Memory B cell (primary cell): ENCODE measurements at regions not wholly inside any gene's neighbourhood (a gene's known extent, or its start where the extent isn't known, plus 50 kb on each side); places are given as distances from the start of the nearest gene placed in this dataset.

Experiments used
- ATAC-seq: fragments of 150-1000 bp; cut with Tn5 transposase; 2 replicates; pipeline ENCODE4 v1.10.0; 2021; ENCODE audit warnings: low read depth, mild to moderate bottlenecking, moderate library complexity
- DNase-seq, 2 donors: peaks; one replicate each; pipeline ENCODE4 v3.0.0; 2022; ENCODE audit warnings: low spot score in 2 of 2
- H3K27ac Mint-ChIP-seq: one replicate; pipeline ENCODE4 v1.8.0; 2022; ENCODE audit warnings: mild to moderate bottlenecking, moderate library complexity, mixed read lengths
- H3K27me3 Mint-ChIP-seq: one replicate; pipeline ENCODE4 v1.8.0; 2022; ENCODE audit warnings: mixed read lengths
- H3K36me3 Mint-ChIP-seq: one replicate; pipeline ENCODE4 v1.8.0; 2022; ENCODE audit warnings: mild to moderate bottlenecking, mixed read lengths
- H3K4me1 Mint-ChIP-seq: one replicate; pipeline ENCODE4 v1.8.0; 2022; ENCODE audit warnings: mixed read lengths
- H3K4me3 Mint-ChIP-seq: one replicate; pipeline ENCODE4 v1.8.0; 2022; ENCODE audit warnings: mild to moderate bottlenecking, moderate library complexity, mixed read lengths
- H3K9me3 Mint-ChIP-seq: one replicate; pipeline ENCODE4 v1.8.0; 2022; ENCODE audit warnings: mixed read lengths

DNA sequence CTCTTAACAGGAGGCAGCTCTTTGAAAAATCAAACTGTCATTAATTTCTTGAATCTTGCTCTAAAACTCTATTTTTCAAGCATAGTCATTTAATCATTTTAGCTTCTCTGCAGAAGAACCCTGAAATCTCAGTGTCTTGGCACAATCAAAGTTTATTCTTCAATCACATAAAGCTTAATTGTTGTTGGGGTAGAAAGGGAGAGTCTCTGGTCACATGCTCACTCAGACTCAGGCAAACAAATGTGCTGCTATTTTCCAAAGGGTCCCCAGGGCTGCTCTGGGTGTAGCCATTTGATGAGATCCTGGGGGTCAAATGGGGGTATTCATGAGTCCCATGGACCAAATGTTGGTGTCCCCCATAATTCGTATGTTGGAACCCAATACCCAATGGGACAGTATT, 114.8 kb downstream of the MSX2 start:
- no peak overlapping the region for H3K4me3 Mint-ChIP-seq
- no peaks in the 10 kb centered on the region for H3K36me3 Mint-ChIP-seq
- H3K27ac Mint-ChIP-seq: no peak overlapping the region
- H3K9me3 Mint-ChIP-seq: peaks cover 3% of the 10 kb centered on the region
- peaks cover 9% of the 10 kb centered on the region for H3K27me3 Mint-ChIP-seq
- no peak for DNase-seq
- no peak for ATAC-seq
- H3K4me1 Mint-ChIP-seq: no peaks in the 10 kb centered on the region

DNA sequence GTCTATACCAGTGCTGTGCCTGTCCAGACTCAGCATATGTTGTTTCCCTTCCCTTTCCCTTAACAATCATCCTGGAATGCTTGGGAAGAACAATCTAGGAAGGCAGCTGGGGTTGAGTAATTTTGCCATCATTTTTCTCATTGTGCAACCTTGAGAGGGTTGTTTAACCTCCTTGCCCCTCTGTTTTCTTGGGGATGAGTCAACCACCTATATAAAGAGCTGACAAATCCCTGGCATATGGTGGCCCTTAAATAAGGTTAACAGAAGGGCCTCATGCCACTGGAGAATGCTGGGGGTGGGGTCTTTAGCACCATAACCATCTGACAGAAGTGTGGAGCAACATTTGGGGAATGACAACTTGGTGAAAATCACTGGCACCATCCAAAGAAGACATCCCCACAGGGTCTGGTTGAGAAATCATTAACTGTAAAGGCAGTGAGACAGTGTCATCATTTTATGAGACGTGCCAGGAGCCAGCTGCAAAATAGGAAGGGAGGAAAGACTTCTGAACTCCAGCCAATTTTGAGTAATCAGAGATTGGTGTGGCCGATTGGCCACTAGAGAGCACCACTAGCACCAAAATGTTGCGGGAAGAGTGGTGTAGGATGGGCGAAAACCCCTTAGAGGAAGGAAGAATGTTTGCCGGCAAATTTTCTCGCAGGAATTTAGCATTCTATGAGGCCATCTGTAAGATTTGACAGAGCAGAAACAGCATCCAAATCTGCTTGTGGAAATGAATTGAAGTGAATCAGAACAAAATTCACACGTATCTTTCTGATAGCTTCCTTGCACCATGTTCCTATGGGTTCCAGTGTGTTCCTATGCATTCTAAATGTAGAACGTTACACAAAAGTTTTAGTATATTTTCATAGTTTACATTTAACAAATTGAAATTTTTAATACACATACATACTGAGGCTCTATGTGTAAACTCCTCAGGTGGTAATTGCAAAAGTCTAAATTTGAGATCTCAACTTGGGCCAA, 113.8 kb downstream of the MSX2 start:
- Mint-ChIP-seq H3K27ac (no peak overlapping the region), H3K9me3 (peaks cover 5% of the 10 kb centered on the region), H3K27me3 (peaks cover 9% of the 10 kb centered on the region), H3K4me3 (no peak overlapping the region), H3K36me3 (no peaks in the 10 kb centered on the region), H3K4me1 (no peaks in the 10 kb centered on the region)
- no peak for ATAC-seq
- DNase-seq: no peak

DNA sequence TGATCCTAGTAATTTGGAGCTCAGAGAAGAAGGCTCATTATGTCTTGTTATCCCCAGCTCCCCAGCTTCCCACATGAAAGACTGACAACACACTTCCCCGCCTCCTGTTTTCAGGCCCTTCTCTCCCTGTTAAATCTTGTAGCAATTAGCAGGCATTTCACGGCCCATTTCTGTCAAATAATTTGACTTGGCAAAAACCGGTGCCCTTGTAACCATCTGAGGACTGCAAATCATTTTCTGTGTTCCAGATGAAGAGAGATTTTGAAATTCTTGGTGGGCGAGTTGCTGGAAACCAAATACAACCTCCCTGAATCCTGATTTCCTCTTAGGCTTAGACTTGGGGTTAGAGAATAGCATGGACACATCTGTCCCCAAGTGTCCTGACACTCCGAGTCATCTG, 109.7 kb downstream of the MSX2 start:
- no peak for DNase-seq
- H3K27me3 Mint-ChIP-seq: peaks cover 4% of the 10 kb centered on the region
- H3K4me1 Mint-ChIP-seq: no peaks in the 10 kb centered on the region
- H3K9me3 Mint-ChIP-seq: peaks cover 5% of the 10 kb centered on the region
- no peak for ATAC-seq
- H3K27ac Mint-ChIP-seq: no peak overlapping the region
- H3K4me3 Mint-ChIP-seq: no peak overlapping the region
- no peaks in the 10 kb centered on the region for H3K36me3 Mint-ChIP-seq

DNA sequence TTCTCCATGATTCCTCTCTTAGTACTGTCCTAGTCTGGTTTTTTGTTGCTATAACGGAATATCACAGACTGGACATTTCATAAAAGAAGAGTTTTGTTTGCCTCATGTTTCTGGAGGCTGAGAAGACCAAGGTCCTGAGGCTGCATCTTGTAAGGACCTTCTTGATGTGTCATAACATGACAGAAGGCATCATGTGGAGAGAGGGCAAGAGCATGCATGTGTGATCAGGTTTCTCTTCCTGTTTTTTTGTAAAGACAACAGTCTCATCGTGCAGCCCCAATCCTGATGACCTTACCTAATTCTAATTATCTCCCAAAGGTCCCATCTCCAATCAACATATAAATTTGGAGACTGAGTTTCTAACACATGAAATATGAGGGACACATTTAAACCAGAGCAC, 108.4 kb downstream of the MSX2 start:
- Mint-ChIP-seq H3K4me1 (no peaks in the 10 kb centered on the region), H3K36me3 (no peaks in the 10 kb centered on the region), H3K27ac (no peak overlapping the region), H3K9me3 (peaks cover 5% of the 10 kb centered on the region), H3K27me3 (peaks cover 4% of the 10 kb centered on the region), H3K4me3 (no peak overlapping the region)
- DNase-seq: no peak
- no peak for ATAC-seq

DNA sequence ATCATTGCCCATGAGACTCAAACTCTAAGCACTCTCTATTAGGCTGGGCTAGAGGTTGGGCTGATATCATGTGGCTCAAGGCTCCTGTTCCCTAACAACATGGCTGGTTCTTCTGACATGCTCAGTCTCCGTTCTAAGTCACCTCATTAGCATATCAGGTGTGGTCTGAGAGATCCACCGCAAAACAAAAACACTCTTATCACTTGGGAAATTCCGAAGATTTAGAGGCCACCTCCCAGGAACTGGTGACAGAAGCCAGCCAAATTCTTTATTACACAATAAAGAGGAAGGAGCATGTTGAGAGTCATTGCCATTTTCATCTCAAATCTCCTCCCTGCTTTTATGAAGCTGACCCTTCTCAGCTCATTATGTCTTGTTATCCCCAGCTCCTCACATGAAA, 107.6 kb downstream of the MSX2 start:
- Mint-ChIP-seq H3K4me3 (no peak overlapping the region), H3K36me3 (no peaks in the 10 kb centered on the region), H3K9me3 (peaks cover 5% of the 10 kb centered on the region), H3K4me1 (no peaks in the 10 kb centered on the region), H3K27ac (no peak overlapping the region), H3K27me3 (peaks cover 4% of the 10 kb centered on the region)
- DNase-seq: no peak
- ATAC-seq: no peak

DNA sequence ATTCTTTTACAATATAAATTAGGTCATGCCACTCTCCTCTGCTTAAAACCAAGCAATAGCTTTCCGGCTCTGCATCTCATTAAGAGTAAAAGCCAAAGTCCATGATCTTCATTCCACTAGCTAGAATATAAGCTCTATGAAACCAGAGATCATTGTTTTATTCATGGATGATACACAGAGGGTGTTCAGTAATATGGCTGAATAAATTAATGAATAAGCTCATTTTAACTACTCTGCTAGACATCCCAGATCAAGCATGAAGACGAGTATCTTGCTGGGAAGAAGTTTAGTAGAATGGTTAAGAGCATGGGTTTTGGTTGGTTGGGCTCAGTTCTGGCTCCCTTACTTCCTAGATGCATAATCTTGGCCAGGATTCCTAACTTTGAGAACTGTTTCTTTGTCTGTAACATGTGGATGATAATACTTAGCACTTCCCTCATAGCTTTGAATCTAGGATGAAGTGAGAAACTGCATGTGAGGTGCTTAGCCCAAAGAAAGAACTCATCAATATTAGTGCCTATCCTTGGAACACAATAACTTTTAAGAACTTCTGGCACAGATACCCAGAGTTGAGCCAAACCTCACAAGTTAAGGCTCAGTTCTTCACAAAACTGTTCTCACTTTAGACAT, 106.8 kb downstream of the MSX2 start:
- Mint-ChIP-seq H3K4me3 (no peak overlapping the region), H3K27ac (no peak overlapping the region), H3K27me3 (peaks cover 4% of the 10 kb centered on the region), H3K9me3 (peaks cover 5% of the 10 kb centered on the region), H3K4me1 (no peaks in the 10 kb centered on the region), H3K36me3 (no peaks in the 10 kb centered on the region)
- DNase-seq (no peak), ATAC-seq (no peak)

DNA sequence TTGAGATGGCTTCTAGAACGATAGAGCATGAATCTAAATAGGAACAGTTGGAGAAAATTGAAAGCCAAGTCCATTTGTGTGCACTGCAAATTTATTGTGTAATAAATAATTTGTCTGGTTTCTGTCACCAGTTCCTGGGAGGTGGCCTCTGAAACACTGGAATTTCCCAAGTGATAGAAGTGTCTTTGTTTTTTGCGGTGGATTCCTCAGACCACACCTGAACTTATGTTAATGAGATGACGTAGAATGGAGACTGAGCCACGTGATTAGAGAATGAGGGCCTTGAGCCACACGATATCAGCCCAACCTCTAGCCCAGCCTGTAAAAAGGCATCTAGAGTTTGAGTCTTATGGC, 105.1 kb downstream of the MSX2 start:
- H3K4me1 Mint-ChIP-seq: no peaks in the 10 kb centered on the region
- no peak for DNase-seq
- no peak overlapping the region for H3K4me3 Mint-ChIP-seq
- H3K27ac Mint-ChIP-seq: no peak overlapping the region
- peaks cover 1% of the 10 kb centered on the region for H3K27me3 Mint-ChIP-seq
- H3K36me3 Mint-ChIP-seq: no peaks in the 10 kb centered on the region
- H3K9me3 Mint-ChIP-seq: peaks cover 3% of the 10 kb centered on the region
- ATAC-seq: no peak

DNA sequence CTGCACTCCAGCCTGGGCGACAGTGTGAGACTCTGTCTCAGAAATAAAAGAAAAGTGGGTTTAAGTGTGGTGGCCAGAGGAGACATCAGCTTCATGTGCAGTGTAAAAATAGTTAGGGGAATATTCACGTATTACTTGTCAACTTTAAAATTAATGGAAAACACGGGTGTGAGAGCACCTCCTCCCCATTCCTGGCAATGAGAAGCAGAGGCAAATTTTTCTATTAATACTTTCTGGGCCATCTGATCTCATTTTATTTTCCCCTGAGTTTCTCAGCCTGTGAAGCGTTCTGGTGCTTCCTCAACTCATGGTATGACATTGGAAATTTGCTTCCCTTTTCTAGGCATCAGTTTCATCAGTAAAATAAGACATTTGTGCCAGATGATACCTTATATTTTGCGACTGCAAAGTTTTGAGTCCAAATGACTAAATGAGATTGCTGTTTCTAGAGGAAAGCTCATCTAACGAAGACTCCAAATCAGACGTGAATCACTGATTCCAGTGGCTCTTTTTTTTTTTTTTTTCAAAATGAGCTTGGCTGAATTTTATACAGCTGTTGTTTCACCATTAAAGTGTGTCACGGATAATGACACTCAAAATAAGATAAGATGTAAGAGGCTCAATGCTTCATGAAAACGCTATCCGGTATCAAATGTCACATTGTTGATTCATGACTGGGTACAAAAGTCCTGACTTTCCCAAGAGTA, 104.6 kb downstream of the MSX2 start:
- DNase-seq: no peak
- Mint-ChIP-seq H3K27me3 (no peaks in the 10 kb centered on the region), H3K4me1 (no peaks in the 10 kb centered on the region), H3K4me3 (no peak overlapping the region), H3K9me3 (peaks cover 3% of the 10 kb centered on the region), H3K36me3 (no peaks in the 10 kb centered on the region), H3K27ac (no peak overlapping the region)
- no peak for ATAC-seq

DNA sequence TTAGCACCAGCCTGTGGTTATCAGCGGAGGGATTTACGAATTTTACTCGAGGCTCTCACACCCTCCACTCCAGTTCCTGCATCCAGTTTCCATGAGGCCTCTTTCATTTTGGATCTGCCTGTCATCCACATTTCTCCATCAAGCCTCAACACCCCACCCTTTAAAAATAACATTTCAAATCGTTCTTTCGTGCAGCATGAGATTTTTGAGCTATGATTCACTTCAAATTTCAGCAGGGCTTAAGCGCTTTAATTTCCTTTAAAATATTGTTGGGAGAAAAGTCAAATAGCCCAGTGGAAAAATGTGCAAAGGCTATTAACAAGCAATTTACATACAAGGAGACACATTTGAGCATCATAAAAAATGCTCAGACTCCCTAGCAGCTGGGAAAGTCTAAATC, 103.2 kb downstream of the MSX2 start:
- no peak for ATAC-seq
- Mint-ChIP-seq H3K4me3 (no peak overlapping the region), H3K4me1 (no peaks in the 10 kb centered on the region), H3K36me3 (no peaks in the 10 kb centered on the region), H3K27ac (no peak overlapping the region), H3K9me3 (no peaks in the 10 kb centered on the region), H3K27me3 (no peaks in the 10 kb centered on the region)
- DNase-seq: no peak

DNA sequence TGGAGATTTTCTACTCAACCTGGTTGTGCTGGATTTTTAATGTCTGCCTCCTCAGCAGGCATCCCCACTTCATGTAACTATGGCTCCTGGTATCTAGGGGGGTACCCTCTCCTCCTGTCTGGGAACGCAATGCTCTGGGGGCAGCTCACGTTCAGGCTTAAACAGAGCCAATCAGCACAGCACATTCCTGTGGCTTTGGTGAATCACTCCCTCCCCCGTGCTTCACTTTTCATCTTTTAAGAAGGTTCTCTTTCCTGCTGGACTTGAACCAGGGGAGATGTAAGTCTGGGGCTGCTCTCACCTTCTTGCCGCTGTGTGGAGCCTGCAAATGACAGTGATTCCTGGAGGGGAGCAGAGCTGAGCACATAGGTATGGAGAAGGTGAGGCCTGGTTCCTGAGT, 101.2 kb downstream of the MSX2 start:
- Mint-ChIP-seq H3K27me3 (peaks cover 8% of the 10 kb centered on the region), H3K9me3 (peaks cover 3% of the 10 kb centered on the region), H3K4me3 (no peak overlapping the region), H3K4me1 (no peaks in the 10 kb centered on the region), H3K27ac (no peak overlapping the region), H3K36me3 (peaks cover 2% of the 10 kb centered on the region)
- ATAC-seq: no peak
- no peak for DNase-seq

DNA sequence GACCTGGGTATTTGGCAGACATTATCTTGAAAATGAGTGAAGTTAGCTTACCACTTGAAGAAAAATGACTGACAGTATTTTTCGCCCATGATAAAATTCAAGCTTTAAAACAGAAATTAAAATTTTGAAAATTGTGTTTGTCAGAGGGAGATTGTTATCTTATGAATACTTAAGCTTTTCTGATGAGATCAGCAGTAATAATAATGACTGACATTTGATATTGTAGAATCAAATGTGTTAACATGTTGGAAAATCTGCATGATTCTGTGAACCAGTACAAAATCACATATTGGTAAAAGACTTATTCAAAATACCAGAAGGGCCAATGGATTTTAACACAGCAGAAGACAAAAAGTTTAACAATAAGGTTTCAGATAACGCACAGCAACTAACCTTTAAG, 94.0 kb downstream of the MSX2 start:
- H3K36me3 Mint-ChIP-seq: peaks cover 2% of the 10 kb centered on the region
- H3K27ac Mint-ChIP-seq: no peak overlapping the region
- no peak for DNase-seq
- no peak for ATAC-seq
- no peak overlapping the region for H3K4me3 Mint-ChIP-seq
- peaks cover 13% of the 10 kb centered on the region for H3K9me3 Mint-ChIP-seq
- H3K4me1 Mint-ChIP-seq: no peaks in the 10 kb centered on the region
- H3K27me3 Mint-ChIP-seq: peaks cover 9% of the 10 kb centered on the region

DNA sequence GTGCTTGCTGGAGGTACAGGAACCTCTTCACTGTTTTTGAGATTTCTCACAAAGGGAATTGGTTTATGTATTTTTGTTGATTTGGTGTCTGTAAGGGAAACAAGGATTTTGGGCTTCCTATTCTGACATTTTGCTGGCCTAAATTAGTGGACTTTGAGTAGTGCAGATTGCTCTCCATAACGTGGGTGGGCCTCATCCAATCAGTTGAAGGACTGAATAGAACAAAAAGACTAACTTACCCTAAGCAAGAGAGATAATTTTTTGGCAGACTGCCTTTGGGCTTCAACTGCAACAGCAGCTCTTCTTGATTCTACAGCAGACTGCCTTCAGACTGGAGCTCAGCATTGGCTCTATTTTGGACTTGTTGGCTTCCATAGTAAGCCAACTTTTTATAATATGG, 93.2 kb downstream of the MSX2 start:
- Mint-ChIP-seq H3K36me3 (peaks cover 2% of the 10 kb centered on the region), H3K4me3 (no peak overlapping the region), H3K4me1 (no peaks in the 10 kb centered on the region), H3K27me3 (peaks cover 9% of the 10 kb centered on the region), H3K9me3 (peaks cover 13% of the 10 kb centered on the region), H3K27ac (no peak overlapping the region)
- ATAC-seq (no peak), DNase-seq (no peak)

DNA sequence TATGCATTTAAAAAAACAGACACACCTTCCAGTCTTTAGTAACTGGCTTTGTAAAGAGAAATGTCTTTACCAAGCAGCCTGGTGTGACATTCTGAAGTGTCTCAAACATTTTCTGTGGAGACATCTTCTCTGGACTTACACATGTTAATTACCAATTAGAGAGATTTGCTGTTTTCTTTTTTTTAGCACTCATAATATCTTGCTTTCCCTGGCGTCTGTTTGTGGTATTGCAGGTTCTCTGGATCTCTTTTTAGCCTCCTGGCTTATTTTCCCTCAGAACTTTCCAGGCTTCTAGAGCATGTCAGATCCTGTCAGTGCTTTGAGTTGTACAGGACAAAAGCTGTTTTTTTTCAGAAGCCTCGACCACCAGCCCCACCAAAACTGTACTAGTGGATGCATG, 92.5 kb downstream of the MSX2 start:
- H3K27me3 Mint-ChIP-seq: peaks cover 6% of the 10 kb centered on the region
- peaks cover 13% of the 10 kb centered on the region for H3K9me3 Mint-ChIP-seq
- DNase-seq: no peak

DNA sequence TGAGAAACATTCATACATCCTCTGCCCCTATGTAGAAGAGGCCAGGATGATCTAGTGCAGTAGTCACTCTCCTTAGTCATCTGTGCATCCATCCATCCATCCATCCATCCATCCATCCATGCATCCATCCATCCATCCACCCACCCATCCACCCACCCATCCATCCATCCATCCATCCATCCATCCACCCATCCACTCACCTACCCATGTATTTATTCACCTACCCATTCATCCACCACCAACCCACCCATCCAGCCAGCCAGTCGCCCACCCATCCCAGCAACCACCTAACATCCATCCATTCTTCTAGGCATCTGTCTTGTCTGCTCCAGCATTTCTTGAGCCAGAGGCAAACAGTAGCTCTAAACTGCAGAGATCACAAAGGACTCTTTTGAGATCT, 87.1 kb downstream of the MSX2 start:
- ATAC-seq (no peak), DNase-seq (no peak)
- no peaks in the 10 kb centered on the region for H3K4me1 Mint-ChIP-seq
- H3K36me3 Mint-ChIP-seq: no peaks in the 10 kb centered on the region
- H3K4me3 Mint-ChIP-seq: no peak overlapping the region
- no peak overlapping the region for H3K27ac Mint-ChIP-seq
- peaks cover 10% of the 10 kb centered on the region for H3K9me3 Mint-ChIP-seq
- H3K27me3 Mint-ChIP-seq: no peaks in the 10 kb centered on the region

More for the DNA sequence above, 92.5 kb downstream of the MSX2 start:
- no peak overlapping the region for H3K27ac Mint-ChIP-seq
- no peaks in the 10 kb centered on the region for H3K4me1 Mint-ChIP-seq
- H3K4me3 Mint-ChIP-seq: no peak overlapping the region
- ATAC-seq: no peak
- no peaks in the 10 kb centered on the region for H3K36me3 Mint-ChIP-seq
